OCI-LY7 (cell line): ENCODE measurements at regions not wholly inside any gene's neighbourhood (a gene's known extent, or its start where the extent isn't known, plus 50 kb on each side); places are given as distances from the start of the nearest gene placed in this dataset.

Experiments
- CTCF ChIP-seq: fragments of 200-600 bp; sonication (generic); conservative IDR thresholded peaks from 2 replicates; pipeline ENCODE4 v1.5.1; 2014; ENCODE audit warnings: mild to moderate bottlenecking, antibody characterized with exemption, low read length, moderate library complexity, mixed read lengths
- EZH2phosphoT487 ChIP-seq: fragments of 200-600 bp; sonication (generic); IDR thresholded peaks from 2 replicates; pipeline ENCODE4 v1.6.1; 2018; ENCODE audit warnings: low read depth, borderline replicate concordance, mild to moderate bottlenecking, mixed run types, antibody characterized with exemption, low read length, moderate library complexity, mixed read lengths

- no peak for TF ChIP-seq CTCF
- TF ChIP-seq EZH2phosphoT487, result no peak
Observed at GRCh38 chr6:84635081-84635761, 129.2 kb downstream of the TBX18 start.
